ENCODE measurements at regions not wholly inside any gene's neighbourhood (a gene's known extent, or its start where the extent isn't known, plus 50 kb on each side); places are given as distances from the start of the nearest gene placed in this dataset.

DNA sequence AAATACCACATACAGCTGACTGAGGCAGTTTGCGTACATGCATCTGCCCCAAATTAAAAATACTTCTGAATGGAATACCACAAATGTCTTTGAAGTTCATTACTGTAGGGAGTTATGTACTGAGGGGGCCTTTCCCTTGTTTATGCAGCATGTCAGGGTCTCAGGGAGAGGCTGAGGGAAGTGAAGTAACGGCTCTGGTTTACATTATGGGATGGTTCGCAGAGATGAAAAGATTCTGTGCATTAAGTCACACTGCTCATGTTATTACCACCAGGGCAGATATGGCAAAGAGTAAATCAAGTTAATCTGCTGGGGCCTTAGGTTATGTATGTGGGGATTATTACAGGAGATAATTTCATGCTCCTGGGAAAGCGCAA, 385.9 kb upstream of the RND3 start:
- no peak overlapping the region for H3K4ac ChIP-seq (ENCODE audit: low read depth, low read length)
- H3K18ac ChIP-seq (ENCODE audit: insufficient read length, low read depth, low read length), result no peak overlapping the region
- no peak overlapping the region for H4K5ac ChIP-seq (ENCODE audit: insufficient read length, low read depth, low read length)
- no peak overlapping the region for H2BK120ac ChIP-seq (ENCODE audit: low read depth, low read length, poor library complexity, severe bottlenecking)
- no peak overlapping the region for H2BK20ac ChIP-seq (ENCODE audit: low read depth, low read length, poor library complexity, severe bottlenecking)
- no peak overlapping the region for H3K14ac ChIP-seq (ENCODE audit: insufficient read depth, low read length)
- no peaks in the 10 kb centered on the region for H3K27me3 ChIP-seq (ENCODE audit: insufficient read depth, low read length)
- Mint-ChIP-seq H3K27ac (peak overlapping the region; percentile 89 to 98 (median 94)), H3K27me3 (ENCODE audit: low read depth) (no peaks in the 10 kb centered on the region), H3K9me3 (peaks cover 18 to 21% of the 10 kb centered on the region in 2 experiments), H3K4me3 (0 out of 5 replicates have a peak overlapping the region, but pooled peaks of 1 of the 2 experiments have one; percentile 14), H3K4me1 (peaks cover 73 to 75% of the 10 kb centered on the region in 2 experiments), H3K36me3 (ENCODE audit: insufficient read depth in 1 of 3, low read depth in 3 of 3) (peaks cover 12 to 25% (median 12%) of the 10 kb centered on the region in 3 experiments)
- TF ChIP-seq CTCF (conservative IDR thresholded peaks at IDR 0.05), result no peak
- H3K9me3 ChIP-seq (ENCODE audit: control insufficient read depth, low read depth, low read length), result no peaks in the 10 kb centered on the region
- no peak overlapping the region for H2AK5ac ChIP-seq (ENCODE audit: insufficient read length, low read length)
- H4K91ac ChIP-seq (ENCODE audit: insufficient read length, low read depth, low read length), result no peak overlapping the region
- H3K27ac ChIP-seq (ENCODE audit: insufficient read length, low read depth, low read length), result peak overlapping the region; percentile 46
- H3K23me2 ChIP-seq (ENCODE audit: insufficient read length, low read depth, low read length, poor library complexity, severe bottlenecking), result no peaks in the 10 kb centered on the region
- DNase-seq, result no peak
- no peak overlapping the region for H2BK12ac ChIP-seq (ENCODE audit: insufficient read length, low read depth, low read length)
- peaks cover 18% of the 10 kb centered on the region for H3K4me1 ChIP-seq (ENCODE audit: insufficient read depth, low read length)
- no peaks in the 10 kb centered on the region for H3K79me1 ChIP-seq (ENCODE audit: insufficient read depth, low read depth, low read length, poor library complexity, severe bottlenecking)
- no peak overlapping the region for H3K23ac ChIP-seq (ENCODE audit: insufficient read length, low read depth, low read length)
- no peak overlapping the region for H4K8ac ChIP-seq (replicated peaks; ENCODE audit: insufficient read length, low read depth, low read length)
- H4K20me1 ChIP-seq (ENCODE audit: control insufficient read depth, insufficient read depth, insufficient read length), result no peaks in the 10 kb centered on the region
- no peaks in the 10 kb centered on the region for H3K79me2 ChIP-seq (ENCODE audit: insufficient read depth, low read length)
- WGBS (ENCODE audit: extremely low coverage, insufficient read length, low lambda C conversion rate), result no CpG with 5 or more reads among the region's 4 CpGs
- no peak overlapping the region for H3K56ac ChIP-seq (ENCODE audit: insufficient read length, low read depth, low read length)
- H3T11ph ChIP-seq (ENCODE audit: low read length), result no peak overlapping the region
- no peak overlapping the region for H3K9ac ChIP-seq (ENCODE audit: extremely low read depth, insufficient read length, low read length)
- H2BK5ac ChIP-seq (ENCODE audit: insufficient read length, low read length), result no peak overlapping the region
- no peak overlapping the region for H3K4me2 ChIP-seq (ENCODE audit: insufficient read depth, insufficient read length, low read length)
- H2AFZ ChIP-seq (ENCODE audit: low read length), result no peak overlapping the region
- H2BK15ac ChIP-seq (ENCODE audit: low read depth, low read length), result no peak overlapping the region

All from H9 (cell line).